Epithelial cell of esophagus (primary cell): ENCODE measurements at regions not wholly inside any gene's neighbourhood (a gene's known extent, or its start where the extent isn't known, plus 50 kb on each side); places are given as distances from the start of the nearest gene placed in this dataset.
"Not testable (repeated sequence)": the region's sequence is repeated elsewhere in the genome, so short reads cannot be mapped to it uniquely, and the experiment has no call there.

Experiments used
- DNase-seq: peaks from one replicate; pipeline ENCODE4 v3.0.0; 2010; ENCODE audit warnings: low read depth
- H3K4me3 ChIP-seq: 2 replicates; pipeline ENCODE4 v1.5.1; 2011; ENCODE audit warnings: mild to moderate bottlenecking, low read length, control low read depth
- CTCF ChIP-seq: IDR thresholded peaks from 2 replicates; pipeline ENCODE4 v1.5.1; 2011; ENCODE audit warnings: low read depth, mild to moderate bottlenecking, low read length, control low read depth, inconsistent platforms; ENCODE audit not compliant: insufficient read depth; ENCODE audit errors: missing control alignments

- peak; percentile 56 for DNase-seq
- H3K4me3 ChIP-seq = no peak overlapping the region
- no peak for TF ChIP-seq CTCF
Measured at GRCh38 chr9:108033976-108034964, 544.7 kb upstream of the KLF4 start.

GRCh38 chr9:108032079-108032478 lies 542.5 kb upstream of the KLF4 start:
- DNase-seq = not testable (repeated sequence)

GRCh38 chr9:108031221-108031620 lies 541.7 kb upstream of the KLF4 start:
- not testable (repeated sequence) for H3K4me3 ChIP-seq, DNase-seq

More at GRCh38 chr9:108032079-108032478, 542.5 kb upstream of the KLF4 start:
- H3K4me3 ChIP-seq = not testable (repeated sequence)

- H3K4me3 ChIP-seq, DNase-seq: not testable (repeated sequence)
Measured at GRCh38 chr9:108026718-108027117, 537.1 kb upstream of the KLF4 start.

- no peak overlapping the region for H3K4me3 ChIP-seq
- DNase-seq = no peak
- TF ChIP-seq CTCF = no peak
Measured at GRCh38 chr9:108024604-108025003, 535.0 kb upstream of the KLF4 start.

- no peak overlapping the region for H3K4me3 ChIP-seq
- peak; percentile 39 for DNase-seq
- no peak for TF ChIP-seq CTCF
Measured at GRCh38 chr9:108022246-108022935, 532.8 kb upstream of the KLF4 start.

- DNase-seq = no peak
- no peak for TF ChIP-seq CTCF
- no peak overlapping the region for H3K4me3 ChIP-seq
Measured at GRCh38 chr9:108021096-108021710, 531.6 kb upstream of the KLF4 start.

- peak; percentile 39 for DNase-seq
- H3K4me3 ChIP-seq = no peak overlapping the region
- TF ChIP-seq CTCF = no peak
Measured at GRCh38 chr9:108019821-108020220, 530.3 kb upstream of the KLF4 start.
